Vagina (tissue), 2 donors: ENCODE measurements at regions not wholly inside any gene's neighbourhood (a gene's known extent, or its start where the extent isn't known, plus 50 kb on each side); places are given as distances from the start of the nearest gene placed in this dataset.

Experiments
- DNase-seq, 2 donors: peaks; one replicate each; pipeline ENCODE4 v3.0.0-alpha.2; 2017; ENCODE audit errors: extremely low spot score in 2 of 2
- H3K27ac ChIP-seq: fragments of 200-600 bp; sonication (generic); one replicate; pipeline ENCODE4 v1.5.1; 2019
- H3K27me3 ChIP-seq: fragments of 200-600 bp; sonication (generic); one replicate; pipeline ENCODE4 v1.5.1; 2019
- H3K36me3 ChIP-seq, 2 donors: fragments of 200-600 bp; sonication (generic); one replicate each; pipeline ENCODE4 v1.5.1; 2017 to 2019
- H3K4me1 ChIP-seq: fragments of 200-600 bp; sonication (generic); one replicate; pipeline ENCODE4 v1.5.1; 2019
- H3K4me3 ChIP-seq, 2 donors: fragments of 200-600 bp; sonication (generic); 1 replicate in 1 of 2; 2 replicates in 1 of 2; pipeline ENCODE4 v1.5.1; 2016 to 2019
- H3K9me3 ChIP-seq: fragments of 200-600 bp; sonication (generic); one replicate; pipeline ENCODE4 v1.5.1; 2019
- CTCF ChIP-seq, 3 experiments: fragments of 450-650 bp in 2 of 3; fragments of 200-600 bp in 1 of 3; sonication (generic) in 1 of 3; IDR thresholded peaks; one replicate each; pipeline ENCODE4 v1.5.1; 2017 to 2019; ENCODE audit warnings: antibody characterized with exemption in 3 of 3, mild to moderate bottlenecking in 2 of 3, moderate library complexity in 2 of 3
- POLR2A ChIP-seq, 2 donors: fragments of 450-650 bp; IDR thresholded peaks; one replicate each; pipeline ENCODE4 v1.6.1; 2017; ENCODE audit warnings: antibody characterized with exemption in 2 of 2, mild to moderate bottlenecking in 2 of 2, moderate library complexity in 2 of 2
- POLR2AphosphoS5 ChIP-seq, 2 donors: sonication (generic); formaldehyde crosslinking; IDR thresholded peaks; one replicate each; pipeline ENCODE4 v1.9.0; 2017; ENCODE audit warnings: antibody characterized with exemption in 2 of 2, mild to moderate bottlenecking in 2 of 2, low read depth in 1 of 2; ENCODE audit not compliant: insufficient read depth in 1 of 2
- intact Hi-C: fragments of 100-400 bp; cut with DNase I; formaldehyde crosslinking; loops from one replicate; pipeline ENCODE4 v1.15.1; 2023

GRCh38 chr21:32951041-32951440, 74.7 kb upstream of the OLIG2 start:
- H3K36me3 ChIP-seq: no peaks in the 10 kb centered on the region
- H3K9me3 ChIP-seq: no peaks in the 10 kb centered on the region
- no peak for DNase-seq
- intact Hi-C loops: no loop called here
- H3K4me1 ChIP-seq: no peaks in the 10 kb centered on the region
- no peak overlapping the region for H3K4me3 ChIP-seq
- H3K27ac ChIP-seq: no peak overlapping the region
- H3K27me3 ChIP-seq: no peaks in the 10 kb centered on the region
- no peak for TF ChIP-seq POLR2AphosphoS5 (IDR thresholded peaks at IDR 0.05; ENCODE audit: insufficient read depth in 1 of 2, low read depth in 1 of 2)
- TF ChIP-seq CTCF (IDR thresholded peaks at IDR 0.05): no peak
- TF ChIP-seq POLR2A (IDR thresholded peaks at IDR 0.05): no peak

- H3K9me3 ChIP-seq: no peaks in the 10 kb centered on the region
- H3K4me3 ChIP-seq: no peak overlapping the region
- H3K36me3 ChIP-seq: no peaks in the 10 kb centered on the region
- H3K27me3 ChIP-seq: no peaks in the 10 kb centered on the region
- DNase-seq: no peak
- H3K4me1 ChIP-seq: no peaks in the 10 kb centered on the region
- TF ChIP-seq POLR2AphosphoS5 (IDR thresholded peaks at IDR 0.05; ENCODE audit: insufficient read depth in 1 of 2, low read depth in 1 of 2): no peak
- TF ChIP-seq CTCF (IDR thresholded peaks at IDR 0.05): no peak
- H3K27ac ChIP-seq: no peak overlapping the region
- intact Hi-C loops: no loop called here
These were observed 71.4 kb upstream of the OLIG2 start for GRCh38 chr21:32954353-32954752.

- Histone ChIP-seq H3K9me3 (no peaks in the 10 kb centered on the region), H3K4me3 (no peak overlapping the region), H3K27me3 (no peaks in the 10 kb centered on the region), H3K4me1 (no peaks in the 10 kb centered on the region), H3K36me3 (no peaks in the 10 kb centered on the region), H3K27ac (no peak overlapping the region)
- intact Hi-C loops: no loop called here
- DNase-seq: no peak
- TF ChIP-seq POLR2AphosphoS5 (IDR thresholded peaks at IDR 0.05; ENCODE audit: insufficient read depth in 1 of 2, low read depth in 1 of 2) (no peak), CTCF (IDR thresholded peaks at IDR 0.05) (no peak), POLR2A (IDR thresholded peaks at IDR 0.05) (no peak)
These were observed 70.2 kb upstream of the OLIG2 start for GRCh38 chr21:32955311-32956060.

GRCh38 chr21:32956061-32956656, 69.6 kb upstream of the OLIG2 start:
- H3K4me1 ChIP-seq: no peaks in the 10 kb centered on the region
- no peak overlapping the region for H3K4me3 ChIP-seq
- H3K27ac ChIP-seq: no peak overlapping the region
- TF ChIP-seq POLR2AphosphoS5 (IDR thresholded peaks at IDR 0.05; ENCODE audit: insufficient read depth in 1 of 2, low read depth in 1 of 2): no peak
- no peak for TF ChIP-seq POLR2A (IDR thresholded peaks at IDR 0.05)
- TF ChIP-seq CTCF (IDR thresholded peaks at IDR 0.05): no peak
- intact Hi-C loops: no loop called here
- no peak for DNase-seq
- no peaks in the 10 kb centered on the region for H3K36me3 ChIP-seq
- no peaks in the 10 kb centered on the region for H3K9me3 ChIP-seq
- H3K27me3 ChIP-seq: no peaks in the 10 kb centered on the region

- DNase-seq: no peak
- intact Hi-C loops: no loop called here
- Histone ChIP-seq H3K36me3 (no peaks in the 10 kb centered on the region), H3K27me3 (no peaks in the 10 kb centered on the region), H3K9me3 (no peaks in the 10 kb centered on the region), H3K4me1 (no peaks in the 10 kb centered on the region), H3K27ac (no peak overlapping the region), H3K4me3 (no peak overlapping the region)
- TF ChIP-seq POLR2AphosphoS5 (IDR thresholded peaks at IDR 0.05; ENCODE audit: insufficient read depth in 1 of 2, low read depth in 1 of 2): no peak
- no peak for TF ChIP-seq POLR2A (IDR thresholded peaks at IDR 0.05)
- TF ChIP-seq CTCF (IDR thresholded peaks at IDR 0.05): no peak
These were observed 68.2 kb upstream of the OLIG2 start for GRCh38 chr21:32957545-32957944.
